ENCODE measurements at regions not wholly inside any gene's neighbourhood (a gene's known extent, or its start where the extent isn't known, plus 50 kb on each side); places are given as distances from the start of the nearest gene placed in this dataset.

DNA sequence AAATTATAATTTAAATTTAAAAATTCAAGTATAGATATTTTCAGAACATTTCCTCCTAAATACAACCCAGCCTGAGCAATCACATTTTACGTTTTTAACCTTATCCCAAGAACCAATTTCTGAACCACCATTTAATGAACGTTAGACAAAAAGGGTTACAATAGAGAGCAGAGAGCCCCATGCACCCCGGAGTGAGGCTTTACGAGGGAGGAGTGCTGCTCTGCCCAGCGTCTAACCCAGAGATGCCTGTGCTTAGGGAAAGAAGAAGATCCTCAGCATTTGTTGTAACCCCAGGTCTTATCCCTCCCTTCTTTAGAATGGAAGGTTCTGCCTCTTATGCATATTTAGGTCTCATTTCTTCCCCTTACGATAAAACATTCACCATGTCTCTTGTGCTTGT lies 169.1 kb downstream of the ICE1 start (continued):
- TF ChIP-seq, protein P1, sequence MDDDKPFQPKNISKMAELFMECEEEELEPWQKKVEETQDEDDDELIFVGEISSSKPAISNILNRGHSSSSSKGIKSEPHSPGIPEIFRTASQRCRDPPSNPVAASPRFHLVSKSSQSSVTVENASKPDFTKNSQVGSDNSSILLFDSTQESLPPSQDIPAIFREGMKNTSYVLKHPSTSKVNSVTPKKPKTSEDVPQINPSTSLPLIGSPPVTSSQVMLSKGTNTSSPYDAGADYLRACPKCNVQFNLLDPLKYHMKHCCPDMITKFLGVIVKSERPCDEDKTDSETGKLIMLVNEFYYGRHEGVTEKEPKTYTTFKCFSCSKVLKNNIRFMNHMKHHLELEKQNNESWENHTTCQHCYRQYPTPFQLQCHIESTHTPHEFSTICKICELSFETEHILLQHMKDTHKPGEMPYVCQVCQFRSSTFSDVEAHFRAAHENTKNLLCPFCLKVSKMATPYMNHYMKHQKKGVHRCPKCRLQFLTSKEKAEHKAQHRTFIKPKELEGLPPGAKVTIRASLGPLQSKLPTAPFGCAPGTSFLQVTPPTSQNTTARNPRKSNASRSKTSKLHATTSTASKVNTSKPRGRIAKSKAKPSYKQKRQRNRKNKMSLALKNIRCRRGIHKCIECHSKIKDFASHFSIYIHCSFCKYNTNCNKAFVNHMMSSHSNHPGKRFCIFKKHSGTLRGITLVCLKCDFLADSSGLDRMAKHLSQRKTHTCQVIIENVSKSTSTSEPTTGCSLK (tag by site-specific recombination; IDR thresholded peaks at IDR 0.05) = no peak

DNA sequence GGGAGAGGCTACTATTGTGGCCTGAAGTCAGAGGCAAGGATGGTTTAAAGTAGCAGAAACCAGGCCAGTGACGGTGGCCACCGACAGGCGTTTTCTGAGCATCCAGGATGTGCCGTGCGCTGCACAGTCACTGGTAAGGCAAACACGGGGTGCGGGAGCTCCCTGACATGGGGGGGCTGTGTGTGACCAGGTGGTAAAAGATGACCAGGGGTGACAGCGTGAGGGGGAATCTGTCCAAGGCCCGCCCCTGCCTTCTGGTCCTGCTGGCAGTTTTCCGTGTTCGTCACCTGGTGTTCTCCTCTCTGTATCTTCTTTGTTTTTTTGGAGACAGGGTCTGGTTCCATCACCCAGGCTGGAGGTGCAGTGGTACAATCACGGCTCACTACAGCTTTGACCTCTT lies 167.4 kb downstream of the ICE1 start:
- ChIA-PET POLR2A (no interaction called here), CTCF (no interaction called here)
- no peak overlapping the region for H3K27ac ChIP-seq (ENCODE audit: extremely low read depth, low read depth, low read length)
- H3K4me1 ChIP-seq (ENCODE audit: control insufficient read depth, insufficient read depth, low read length) = no peaks in the 10 kb centered on the region
- no peaks in the 10 kb centered on the region for H3K36me3 ChIP-seq (ENCODE audit: control insufficient read depth in 2 of 2, insufficient read depth in 1 of 2, low read length in 2 of 2)
- TF ChIP-seq, protein P2, sequence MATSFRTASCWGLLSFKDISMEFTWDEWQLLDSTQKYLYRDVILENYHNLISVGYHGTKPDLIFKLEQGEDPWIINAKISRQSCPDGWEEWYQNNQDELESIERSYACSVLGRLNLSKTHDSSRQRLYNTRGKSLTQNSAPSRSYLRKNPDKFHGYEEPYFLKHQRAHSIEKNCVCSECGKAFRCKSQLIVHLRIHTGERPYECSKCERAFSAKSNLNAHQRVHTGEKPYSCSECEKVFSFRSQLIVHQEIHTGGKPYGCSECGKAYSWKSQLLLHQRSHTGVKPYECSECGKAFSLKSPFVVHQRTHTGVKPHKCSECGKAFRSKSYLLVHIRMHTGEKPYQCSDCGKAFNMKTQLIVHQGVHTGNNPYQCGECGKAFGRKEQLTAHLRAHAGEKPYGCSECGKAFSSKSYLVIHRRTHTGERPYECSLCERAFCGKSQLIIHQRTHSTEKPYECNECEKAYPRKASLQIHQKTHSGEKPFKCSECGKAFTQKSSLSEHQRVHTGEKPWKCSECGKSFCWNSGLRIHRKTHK (tag by site-specific recombination; IDR thresholded peaks at IDR 0.05) = no peak
- TF ChIP-seq, protein P3, sequence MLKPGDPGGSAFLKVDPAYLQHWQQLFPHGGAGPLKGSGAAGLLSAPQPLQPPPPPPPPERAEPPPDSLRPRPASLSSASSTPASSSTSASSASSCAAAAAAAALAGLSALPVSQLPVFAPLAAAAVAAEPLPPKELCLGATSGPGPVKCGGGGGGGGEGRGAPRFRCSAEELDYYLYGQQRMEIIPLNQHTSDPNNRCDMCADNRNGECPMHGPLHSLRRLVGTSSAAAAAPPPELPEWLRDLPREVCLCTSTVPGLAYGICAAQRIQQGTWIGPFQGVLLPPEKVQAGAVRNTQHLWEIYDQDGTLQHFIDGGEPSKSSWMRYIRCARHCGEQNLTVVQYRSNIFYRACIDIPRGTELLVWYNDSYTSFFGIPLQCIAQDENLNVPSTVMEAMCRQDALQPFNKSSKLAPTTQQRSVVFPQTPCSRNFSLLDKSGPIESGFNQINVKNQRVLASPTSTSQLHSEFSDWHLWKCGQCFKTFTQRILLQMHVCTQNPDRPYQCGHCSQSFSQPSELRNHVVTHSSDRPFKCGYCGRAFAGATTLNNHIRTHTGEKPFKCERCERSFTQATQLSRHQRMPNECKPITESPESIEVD (tag by site-specific recombination; IDR thresholded peaks at IDR 0.05) = no peak
- TF ChIP-seq SCRT2 (tag by site-specific recombination; IDR thresholded peaks at IDR 0.05) (no peak), ZNF785 (tag by site-specific recombination; IDR thresholded peaks at IDR 0.05) (no peak), OSR2 (tag by site-specific recombination; IDR thresholded peaks at IDR 0.05) (no peak), EGR2 (tag by site-specific recombination; IDR thresholded peaks at IDR 0.05; ENCODE audit: low read depth) (no peak), ZNF621 (tag by site-specific recombination; IDR thresholded peaks at IDR 0.05) (no peak), GLIS2 (tag by site-specific recombination; IDR thresholded peaks at IDR 0.05) (no peak), ZNF768 (tag by site-specific recombination; IDR thresholded peaks at IDR 0.05) (no peak), KLF7 (tag by site-specific recombination; IDR thresholded peaks at IDR 0.05; ENCODE audit: borderline replicate concordance) (no peak), SP3 (tag by site-specific recombination; IDR thresholded peaks at IDR 0.05) (no peak), BCL11A (tag by site-specific recombination; IDR thresholded peaks at IDR 0.05; ENCODE audit: low read depth) (no peak), ZNF114 (tag by site-specific recombination; IDR thresholded peaks at IDR 0.05) (no peak), ZNF610 (tag by site-specific recombination; IDR thresholded peaks at IDR 0.05; ENCODE audit: borderline replicate concordance) (no peak), ZNF792 (tag by site-specific recombination; IDR thresholded peaks at IDR 0.05) (no peak), ZSCAN23 (tag by site-specific recombination; IDR thresholded peaks at IDR 0.05) (no peak), ZNF654 (tag by site-specific recombination; IDR thresholded peaks at IDR 0.05; ENCODE audit: low read depth) (no peak)
- TF ChIP-seq, protein P4, sequence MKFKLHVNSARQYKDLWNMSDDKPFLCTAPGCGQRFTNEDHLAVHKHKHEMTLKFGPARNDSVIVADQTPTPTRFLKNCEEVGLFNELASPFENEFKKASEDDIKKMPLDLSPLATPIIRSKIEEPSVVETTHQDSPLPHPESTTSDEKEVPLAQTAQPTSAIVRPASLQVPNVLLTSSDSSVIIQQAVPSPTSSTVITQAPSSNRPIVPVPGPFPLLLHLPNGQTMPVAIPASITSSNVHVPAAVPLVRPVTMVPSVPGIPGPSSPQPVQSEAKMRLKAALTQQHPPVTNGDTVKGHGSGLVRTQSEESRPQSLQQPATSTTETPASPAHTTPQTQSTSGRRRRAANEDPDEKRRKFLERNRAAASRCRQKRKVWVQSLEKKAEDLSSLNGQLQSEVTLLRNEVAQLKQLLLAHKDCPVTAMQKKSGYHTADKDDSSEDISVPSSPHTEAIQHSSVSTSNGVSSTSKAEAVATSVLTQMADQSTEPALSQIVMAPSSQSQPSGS (tag by site-specific recombination; IDR thresholded peaks at IDR 0.05; ENCODE audit: low read depth) = no peak
- TF ChIP-seq, protein P5, sequence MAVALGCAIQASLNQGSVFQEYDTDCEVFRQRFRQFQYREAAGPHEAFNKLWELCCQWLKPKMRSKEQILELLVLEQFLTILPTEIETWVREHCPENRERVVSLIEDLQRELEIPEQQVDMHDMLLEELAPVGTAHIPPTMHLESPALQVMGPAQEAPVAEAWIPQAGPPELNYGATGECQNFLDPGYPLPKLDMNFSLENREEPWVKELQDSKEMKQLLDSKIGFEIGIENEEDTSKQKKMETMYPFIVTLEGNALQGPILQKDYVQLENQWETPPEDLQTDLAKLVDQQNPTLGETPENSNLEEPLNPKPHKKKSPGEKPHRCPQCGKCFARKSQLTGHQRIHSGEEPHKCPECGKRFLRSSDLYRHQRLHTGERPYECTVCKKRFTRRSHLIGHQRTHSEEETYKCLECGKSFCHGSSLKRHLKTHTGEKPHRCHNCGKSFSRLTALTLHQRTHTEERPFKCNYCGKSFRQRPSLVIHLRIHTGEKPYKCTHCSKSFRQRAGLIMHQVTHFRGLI (tag by site-specific recombination; IDR thresholded peaks at IDR 0.05) = no peak
- no peak overlapping the region for H3K4me3 ChIP-seq (ENCODE audit: low read depth, low read length)
- no peaks in the 10 kb centered on the region for H3K9me3 ChIP-seq (ENCODE audit: control insufficient read depth, insufficient read depth, low read depth, low read length)
